ENCODE measurements at regions not wholly inside any gene's neighbourhood (a gene's known extent, or its start where the extent isn't known, plus 50 kb on each side); places are given as distances from the start of the nearest gene placed in this dataset.

GRCh38 chr18:35915056-35915455 is 57.4 kb upstream of the RMP24 start:
- WGBS, 5 donors: 68 to 84% (median 82%) methylated on average over 4 of the region's 4 CpGs
- Histone ChIP-seq H3K4me3 (no peak overlapping the region), H3K4me1 (no peaks in the 10 kb centered on the region), H3K27me3 (peaks cover 0 to 12% (median 0%) of the 10 kb centered on the region in 3 donors), H3K36me3 (no peaks in the 10 kb centered on the region), H3K9me3 (no peaks in the 10 kb centered on the region), H3K27ac (no peak overlapping the region)
- no peak for DNase-seq
- TF ChIP-seq POLR2AphosphoS5 (IDR thresholded peaks at IDR 0.05): no peak
- no peak for TF ChIP-seq EP300 (IDR thresholded peaks at IDR 0.05)
- TF ChIP-seq POLR2A (IDR thresholded peaks at IDR 0.05): no peak
- TF ChIP-seq CTCF (IDR thresholded peaks at IDR 0.05): no peak
- intact Hi-C loops (cut with DNase I; ENCODE audit: low total_unique reads): no loop called here

GRCh38 chr18:35917043-35917442 is 55.4 kb upstream of the RMP24 start:
- DNase-seq: no peak
- H3K27me3 ChIP-seq: peaks cover 0 to 16% (median 0%) of the 10 kb centered on the region in 3 donors
- intact Hi-C loops (cut with DNase I; ENCODE audit: low total_unique reads): no loop called here
- no peak overlapping the region for H3K4me3 ChIP-seq
- no peaks in the 10 kb centered on the region for H3K9me3 ChIP-seq
- TF ChIP-seq CTCF (IDR thresholded peaks at IDR 0.05): peak in 1 of 7 experiments; percentile 6
- no peak for TF ChIP-seq EP300 (IDR thresholded peaks at IDR 0.05)
- TF ChIP-seq POLR2AphosphoS5 (IDR thresholded peaks at IDR 0.05): no peak
- no peak for TF ChIP-seq POLR2A (IDR thresholded peaks at IDR 0.05)
- no peak overlapping the region for H3K27ac ChIP-seq
- no peaks in the 10 kb centered on the region for H3K4me1 ChIP-seq
- no peaks in the 10 kb centered on the region for H3K36me3 ChIP-seq

GRCh38 chr18:35918564-35918963 is 53.9 kb upstream of the RMP24 start:
- H3K4me1 ChIP-seq: no peaks in the 10 kb centered on the region
- intact Hi-C loops (cut with DNase I; ENCODE audit: low total_unique reads): no loop called here
- WGBS, 5 donors: 80 to 100% (median 92%) methylated on average over 1 of the region's 1 CpG

GRCh38 chr18:35919179-35919578 is 53.3 kb upstream of the RMP24 start:
- 79 to 95% (median 81%) methylated on average over 2 of the region's 2 CpGs for WGBS, 5 donors
- peaks cover 0 to 16% (median 0%) of the 10 kb centered on the region in 3 donors for H3K27me3 ChIP-seq
- H3K4me3 ChIP-seq: no peak overlapping the region
- H3K9me3 ChIP-seq: no peaks in the 10 kb centered on the region
- DNase-seq: no peak
- no peak overlapping the region for H3K27ac ChIP-seq
- peaks cover 0 to 5% (median 0%) of the 10 kb centered on the region in 4 donors for H3K4me1 ChIP-seq
- TF ChIP-seq POLR2A (IDR thresholded peaks at IDR 0.05) (no peak), POLR2AphosphoS5 (IDR thresholded peaks at IDR 0.05) (no peak), CTCF (IDR thresholded peaks at IDR 0.05) (no peak), EP300 (IDR thresholded peaks at IDR 0.05) (no peak)
- intact Hi-C loops (cut with DNase I; ENCODE audit: low total_unique reads): no loop called here
- H3K36me3 ChIP-seq: no peaks in the 10 kb centered on the region

More at GRCh38 chr18:35918564-35918963, 53.9 kb upstream of the RMP24 start:
- Histone ChIP-seq H3K27me3 (peaks cover 0 to 16% (median 0%) of the 10 kb centered on the region in 3 donors), H3K9me3 (no peaks in the 10 kb centered on the region), H3K27ac (no peak overlapping the region), H3K36me3 (no peaks in the 10 kb centered on the region), H3K4me3 (no peak overlapping the region)
- DNase-seq: no peak
- TF ChIP-seq POLR2AphosphoS5 (IDR thresholded peaks at IDR 0.05): no peak
- no peak for TF ChIP-seq EP300 (IDR thresholded peaks at IDR 0.05)
- no peak for TF ChIP-seq CTCF (IDR thresholded peaks at IDR 0.05)
